ENCODE measurements at regions not wholly inside any gene's neighbourhood (a gene's known extent, or its start where the extent isn't known, plus 50 kb on each side); places are given as distances from the start of the nearest gene placed in this dataset.

GRCh38 chr6:101120747-101121146 is 239.6 kb upstream of the ASCC3 start:
- TF ChIP-seq GATA3 (IDR thresholded peaks at IDR 0.05; ENCODE audit: low read depth, low read length) (no peak), GATA2 (IDR thresholded peaks at IDR 0.05; ENCODE audit: low read depth, low read length) (no peak)

Measured in SH-SY5Y (cell line).